Peyer's patch (tissue), 4 donors: ENCODE measurements at regions not wholly inside any gene's neighbourhood (a gene's known extent, or its start where the extent isn't known, plus 50 kb on each side); places are given as distances from the start of the nearest gene placed in this dataset.

Experiments used
- CTCF ChIP-seq, 6 experiments: fragments of 450-650 bp in 4 of 6; fragments of 200-600 bp in 2 of 6; sonication (generic) in 1 of 6; IDR thresholded peaks; one replicate each; pipeline ENCODE4 v1.5.1; 2017 to 2019; ENCODE audit warnings: antibody characterized with exemption in 6 of 6, mild to moderate bottlenecking in 3 of 6, moderate library complexity in 1 of 6
- POLR2A ChIP-seq, 2 donors: fragments of 450-650 bp; IDR thresholded peaks; one replicate each; pipeline ENCODE4 v1.5.1; 2017; ENCODE audit warnings: antibody characterized with exemption in 2 of 2, mild to moderate bottlenecking in 2 of 2, moderate library complexity in 2 of 2

- no peak for TF ChIP-seq CTCF (IDR thresholded peaks at IDR 0.05)
- no peak for TF ChIP-seq POLR2A (IDR thresholded peaks at IDR 0.05)
These were observed 255.7 kb upstream of the JUN start for GRCh38 chr1:59039551-59039950.
